HepG2 (cell line): ENCODE measurements at regions not wholly inside any gene's neighbourhood (a gene's known extent, or its start where the extent isn't known, plus 50 kb on each side); places are given as distances from the start of the nearest gene placed in this dataset.

Experiments
- ARNTL ChIP-seq: sonication (generic); formaldehyde crosslinking; IDR thresholded peaks from 2 replicates; pipeline ENCODE4 v1.4.0; 2020; ENCODE audit warnings: mild to moderate bottlenecking, missing genetic modification reagents
- CCAR2 ChIP-seq: fragments of 200-400 bp; formaldehyde crosslinking; optimal IDR thresholded peaks from 2 replicates; pipeline ENCODE3; 2018; ENCODE audit warnings: low read depth, mild to moderate bottlenecking, low read length, moderate library complexity
- CENPBD1 ChIP-seq: sonication (generic); formaldehyde crosslinking; IDR thresholded peaks from 2 replicates; pipeline ENCODE4 v1.8.0; 2022; ENCODE audit warnings: missing genetic modification reagents, low read depth, mild to moderate bottlenecking, borderline replicate concordance
- DR1 ChIP-seq: sonication (generic); formaldehyde crosslinking; IDR thresholded peaks from 2 replicates; pipeline ENCODE4 v1.8.0; 2021; ENCODE audit warnings: mild to moderate bottlenecking, missing genetic modification reagents, inconsistent platforms
- EEA1 ChIP-seq: sonication (generic); formaldehyde crosslinking; IDR thresholded peaks from 2 replicates; pipeline ENCODE4 v1.5.1; 2020; ENCODE audit warnings: mild to moderate bottlenecking, missing genetic modification reagents, borderline replicate concordance
- KAT8 ChIP-seq: IDR thresholded peaks from 2 replicates; pipeline ENCODE4 v1.6.1; 2016; ENCODE audit warnings: missing genetic modification reagents, missing compliant biosample characterization
- MAX ChIP-seq: IDR thresholded peaks from 2 replicates; pipeline ENCODE4 v1.6.1; 2012; ENCODE audit warnings: inconsistent platforms
- MIER3 ChIP-seq: IDR thresholded peaks from 2 replicates; pipeline ENCODE4 v1.6.1; 2016; ENCODE audit warnings: missing compliant biosample characterization, borderline replicate concordance
- NFKB2 ChIP-seq: sonication (generic); formaldehyde crosslinking; IDR thresholded peaks from 2 replicates; pipeline ENCODE4 v1.4.0; 2020; ENCODE audit warnings: missing genetic modification reagents, borderline replicate concordance
- PRDM4 ChIP-seq: sonication (generic); formaldehyde crosslinking; IDR thresholded peaks from 2 replicates; pipeline ENCODE4 v1.9.0; 2021; ENCODE audit warnings: missing genetic modification reagents, borderline replicate concordance
- SAP130 ChIP-seq: IDR thresholded peaks from 2 replicates; pipeline ENCODE4 v1.6.1; 2016; ENCODE audit warnings: low read depth
- SMAD1 ChIP-seq: sonication (generic); formaldehyde crosslinking; IDR thresholded peaks from 2 replicates; pipeline ENCODE4 v1.4.0; 2020; ENCODE audit warnings: missing genetic modification reagents, low read depth, mild to moderate bottlenecking, borderline replicate concordance
- YY1 ChIP-seq: IDR thresholded peaks from 2 replicates; pipeline ENCODE4 v1.6.1; 2011; ENCODE audit warnings: low read length, low read depth, moderate library complexity, mild to moderate bottlenecking; ENCODE audit not compliant: insufficient read depth, insufficient replicate concordance
- ZBTB49 ChIP-seq: sonication (generic); formaldehyde crosslinking; IDR thresholded peaks from 2 replicates; pipeline ENCODE4 v1.4.0; 2020; ENCODE audit warnings: missing genetic modification reagents, borderline replicate concordance
- ZKSCAN8 ChIP-seq: IDR thresholded peaks from 2 replicates; pipeline ENCODE4 v1.6.1; 2016; ENCODE audit warnings: borderline replicate concordance, missing genetic modification reagents, missing compliant biosample characterization
- ZNF513 ChIP-seq: sonication (generic); formaldehyde crosslinking; conservative IDR thresholded peaks from 2 replicates; pipeline ENCODE4 v1.5.0; 2020; ENCODE audit warnings: missing genetic modification reagents
- ZNF672 ChIP-seq: sonication (generic); formaldehyde crosslinking; IDR thresholded peaks from 2 replicates; pipeline ENCODE4 v1.8.1; 2022; ENCODE audit warnings: missing genetic modification reagents
- ZNF710 ChIP-seq: sonication (generic); formaldehyde crosslinking; IDR thresholded peaks from 2 replicates; pipeline ENCODE4 v1.5.0; 2020; ENCODE audit warnings: mild to moderate bottlenecking, missing genetic modification reagents, borderline replicate concordance
- ZNF720 ChIP-seq: sonication (generic); formaldehyde crosslinking; IDR thresholded peaks from 2 replicates; pipeline ENCODE4 v1.4.0; 2020; ENCODE audit warnings: missing genetic modification reagents

GRCh38 chr2:62568983-62569837, 63.2 kb upstream of the TMEM17 start (continued):
- TF ChIP-seq NFKB2 = no peak
- peak; percentile 59 for TF ChIP-seq SAP130 (CRISPR knock-in tag)
- no peak for TF ChIP-seq ZNF513 (CRISPR knock-in tag)
- no peak for TF ChIP-seq SMAD1
- TF ChIP-seq KAT8 (CRISPR knock-in tag) = no peak; the same call in 1 of the 2 replicates
- no peak for TF ChIP-seq ZNF672
- TF ChIP-seq DR1 = no peak
- peak; percentile 38; the same call in 1 of the 2 replicates for TF ChIP-seq MAX
- peak; percentile 82 for TF ChIP-seq CCAR2
- TF ChIP-seq ZBTB49 (CRISPR knock-in tag) = no peak
- TF ChIP-seq ARNTL (CRISPR knock-in tag) = no peak
- TF ChIP-seq MIER3 (CRISPR knock-in tag) = no peak; the same call in 1 of the 2 replicates
- TF ChIP-seq EEA1 (CRISPR knock-in tag) = no peak
- peak; percentile 82; the same call in 1 of the 2 replicates for TF ChIP-seq ZNF710 (CRISPR knock-in tag)
- TF ChIP-seq YY1 = no peak
- TF ChIP-seq ZKSCAN8 (CRISPR knock-in tag) = peak; percentile 75; the same call in 1 of the 2 replicates
- TF ChIP-seq CENPBD1 = no peak
- TF ChIP-seq ZNF720 (CRISPR knock-in tag) = no peak
- no peak for TF ChIP-seq PRDM4 (CRISPR knock-in tag)
